DND-41 (cell line): ENCODE measurements at regions not wholly inside any gene's neighbourhood (a gene's known extent, or its start where the extent isn't known, plus 50 kb on each side); places are given as distances from the start of the nearest gene placed in this dataset.

Source experiments
- EZH2 ChIP-seq: IDR thresholded peaks from 3 replicates; pipeline ENCODE4 v1.6.1; 2012; ENCODE audit warnings: borderline replicate concordance, low read depth, mild to moderate bottlenecking, moderate library complexity, low read length, inconsistent platforms; ENCODE audit not compliant: severe bottlenecking
- TF ChIP-seq, protein P1 (sequence below): IDR thresholded peaks from 2 replicates; pipeline ENCODE4 v1.5.1; 2012; ENCODE audit warnings: borderline replicate concordance, low read length, moderate library complexity, mild to moderate bottlenecking; ENCODE audit not compliant: poor library complexity, severe bottlenecking; ENCODE audit errors: extremely low read depth

GRCh38 chr10:105981679-105982078 is 1182.8 kb downstream of the SORCS1 start:
- TF ChIP-seq EZH2 = no peak
- TF ChIP-seq, protein P1, sequence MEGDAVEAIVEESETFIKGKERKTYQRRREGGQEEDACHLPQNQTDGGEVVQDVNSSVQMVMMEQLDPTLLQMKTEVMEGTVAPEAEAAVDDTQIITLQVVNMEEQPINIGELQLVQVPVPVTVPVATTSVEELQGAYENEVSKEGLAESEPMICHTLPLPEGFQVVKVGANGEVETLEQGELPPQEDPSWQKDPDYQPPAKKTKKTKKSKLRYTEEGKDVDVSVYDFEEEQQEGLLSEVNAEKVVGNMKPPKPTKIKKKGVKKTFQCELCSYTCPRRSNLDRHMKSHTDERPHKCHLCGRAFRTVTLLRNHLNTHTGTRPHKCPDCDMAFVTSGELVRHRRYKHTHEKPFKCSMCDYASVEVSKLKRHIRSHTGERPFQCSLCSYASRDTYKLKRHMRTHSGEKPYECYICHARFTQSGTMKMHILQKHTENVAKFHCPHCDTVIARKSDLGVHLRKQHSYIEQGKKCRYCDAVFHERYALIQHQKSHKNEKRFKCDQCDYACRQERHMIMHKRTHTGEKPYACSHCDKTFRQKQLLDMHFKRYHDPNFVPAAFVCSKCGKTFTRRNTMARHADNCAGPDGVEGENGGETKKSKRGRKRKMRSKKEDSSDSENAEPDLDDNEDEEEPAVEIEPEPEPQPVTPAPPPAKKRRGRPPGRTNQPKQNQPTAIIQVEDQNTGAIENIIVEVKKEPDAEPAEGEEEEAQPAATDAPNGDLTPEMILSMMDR = no peak
